ENCODE measurements at regions not wholly inside any gene's neighbourhood (a gene's known extent, or its start where the extent isn't known, plus 50 kb on each side); places are given as distances from the start of the nearest gene placed in this dataset.
A peak's percentile ranks its signal among the peaks of the same experiment; 100 is the strongest.

DNA sequence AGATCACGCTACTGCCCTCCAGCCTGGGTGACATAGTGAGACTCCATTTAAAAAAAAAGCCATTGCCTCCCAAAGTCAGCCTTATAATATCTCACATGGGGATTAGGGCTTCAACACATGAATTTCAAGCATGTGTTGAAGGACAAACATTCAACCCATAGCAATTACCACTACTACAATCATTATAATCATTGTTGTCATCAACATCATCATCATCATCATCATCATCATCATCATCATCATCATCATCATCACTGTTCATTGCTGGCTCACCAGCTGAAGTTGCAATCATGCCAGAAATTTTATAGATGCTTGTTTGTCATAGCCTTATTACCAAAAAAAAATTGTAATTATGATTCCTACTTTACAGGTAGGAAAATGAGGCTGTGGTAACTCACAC lies 762.9 kb downstream of the METTL15 start:
- DNase-seq, result no peak

DNA sequence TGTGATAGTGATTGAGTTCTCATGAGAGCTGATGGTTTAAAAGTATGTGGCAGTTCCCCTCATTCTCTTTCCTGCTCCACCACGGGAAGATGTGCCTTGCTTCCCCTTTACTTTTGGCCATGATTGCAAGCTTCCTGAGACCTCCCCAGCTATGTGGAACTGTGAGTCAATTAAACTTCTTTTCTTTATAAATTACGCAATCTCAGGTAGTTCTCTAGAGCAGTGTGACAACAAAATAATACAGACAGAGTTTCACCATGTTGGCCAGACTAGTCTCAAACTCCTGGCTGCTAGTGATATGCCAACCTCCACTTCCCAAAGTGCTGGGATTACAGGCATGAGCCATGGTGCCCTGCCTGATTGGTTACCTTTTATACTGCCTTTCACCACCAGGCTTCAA lies 755.2 kb downstream of the METTL15 start:
- no peak for DNase-seq

DNA sequence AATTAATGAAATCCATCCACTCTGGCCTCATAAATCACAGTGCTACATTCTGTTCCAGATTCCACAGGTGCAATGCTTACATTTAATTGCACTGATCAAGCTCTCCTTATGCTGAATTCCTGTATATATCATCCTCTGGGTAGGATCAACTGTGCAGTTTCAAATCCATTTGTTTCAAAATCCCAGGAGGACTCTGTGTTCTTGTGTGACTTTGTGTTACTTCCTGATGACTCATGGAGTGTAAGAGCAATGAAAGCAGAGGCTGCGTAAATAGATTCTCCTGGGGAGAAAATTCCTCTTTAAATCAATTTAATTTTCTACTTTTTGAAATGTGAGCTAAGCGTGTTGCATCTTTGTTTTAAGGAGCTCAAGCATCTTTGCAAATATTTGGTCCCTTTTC lies 752.7 kb downstream of the METTL15 start:
- DNase-seq, result no peak

DNA sequence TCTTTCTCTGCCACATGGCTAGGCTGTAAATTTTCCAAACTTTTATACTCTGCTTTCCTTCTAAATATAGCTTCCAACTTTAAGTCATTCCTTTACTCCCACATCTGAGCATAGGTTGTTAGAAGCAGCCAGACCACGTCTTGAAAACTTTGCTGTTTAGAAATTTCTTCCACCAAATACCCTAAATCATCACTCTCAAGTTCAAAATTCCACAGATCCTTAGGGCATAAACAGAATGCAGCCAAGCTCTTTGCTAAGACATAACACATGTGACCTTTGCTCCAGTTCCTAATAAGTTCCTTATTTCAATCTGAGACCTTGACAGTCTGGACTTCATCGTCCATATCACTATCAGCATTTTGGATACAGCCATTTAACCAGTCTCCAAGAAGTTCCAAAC lies 749.9 kb downstream of the METTL15 start:
- no peak for DNase-seq

DNA sequence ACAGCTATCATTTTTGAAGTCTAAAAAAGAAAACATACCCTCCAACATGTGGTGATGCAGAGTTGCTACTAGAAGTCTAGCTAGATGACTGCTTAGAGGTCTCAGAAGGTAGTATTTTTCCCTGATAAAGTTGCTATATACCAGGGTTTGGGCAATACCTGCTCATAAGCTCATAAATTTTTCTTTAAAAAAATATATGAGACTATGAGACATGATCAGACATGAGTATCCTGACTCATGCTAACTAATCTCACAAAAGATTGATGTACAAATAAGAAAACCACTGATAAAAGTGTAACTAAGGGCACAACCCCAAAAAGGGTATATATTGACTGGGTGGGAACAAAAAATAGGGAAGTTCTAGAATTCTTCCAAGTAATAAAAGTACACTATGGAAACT lies 740.9 kb downstream of the METTL15 start:
- no peak for DNase-seq

DNA sequence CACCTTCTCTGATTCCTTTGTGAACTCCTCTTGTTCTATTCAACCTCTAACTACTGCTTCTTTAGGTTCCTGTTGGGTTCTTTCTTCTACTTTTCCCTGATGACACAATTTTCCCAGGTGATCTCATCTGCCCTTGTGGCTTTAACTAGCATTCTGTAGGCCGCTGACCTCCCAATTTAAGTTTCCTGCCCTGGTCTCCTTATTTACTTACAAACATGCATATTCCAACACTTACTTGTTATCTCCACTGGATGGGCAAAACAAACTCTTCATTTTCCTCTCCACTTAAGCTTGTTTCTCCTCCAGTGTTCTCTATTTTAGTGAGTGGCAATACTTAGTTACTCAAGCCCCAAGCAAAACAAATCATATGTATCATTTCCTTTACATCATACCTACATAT lies 734.5 kb downstream of the METTL15 start:
- DNase-seq, result no peak

DNA sequence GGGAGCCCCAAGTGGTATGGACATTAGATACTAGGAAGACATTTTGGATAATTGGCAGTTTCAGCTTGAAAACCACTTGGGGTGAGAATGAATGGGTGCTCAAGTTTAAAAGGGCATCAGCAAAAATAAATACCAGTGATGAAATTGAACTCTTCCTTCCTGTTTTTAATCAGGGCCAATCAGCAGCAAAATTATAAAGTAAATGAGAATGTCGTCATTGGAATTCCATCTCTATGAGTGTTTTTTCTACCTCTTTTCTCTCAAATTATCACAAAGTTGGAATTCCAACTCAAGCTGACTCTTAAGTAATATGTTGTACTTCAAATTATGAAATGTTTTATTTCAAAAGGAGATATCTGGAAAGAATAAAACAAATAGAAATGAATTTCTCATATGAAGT lies 730.6 kb downstream of the METTL15 start:
- DNase-seq, result peak; percentile 79

DNA sequence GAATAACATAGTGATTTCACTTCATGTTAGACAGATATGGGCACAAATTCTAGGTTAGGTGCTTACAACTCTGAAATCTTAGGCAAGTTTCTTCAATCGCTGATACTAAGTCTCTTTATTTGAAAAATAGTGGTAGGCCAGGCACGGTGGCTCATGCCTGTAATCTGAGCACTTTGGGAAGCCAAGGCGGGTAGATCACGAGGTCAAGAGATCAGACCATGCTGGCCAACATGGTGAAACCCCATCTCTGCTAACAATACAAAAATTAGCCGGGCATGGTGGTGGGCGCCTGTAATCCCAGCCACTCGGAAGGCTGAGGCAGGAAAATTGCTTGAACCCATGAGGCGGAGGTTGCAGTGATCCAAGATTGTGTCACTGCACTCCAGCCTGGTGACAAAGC lies 729.4 kb downstream of the METTL15 start:
- no peak for DNase-seq

DNA sequence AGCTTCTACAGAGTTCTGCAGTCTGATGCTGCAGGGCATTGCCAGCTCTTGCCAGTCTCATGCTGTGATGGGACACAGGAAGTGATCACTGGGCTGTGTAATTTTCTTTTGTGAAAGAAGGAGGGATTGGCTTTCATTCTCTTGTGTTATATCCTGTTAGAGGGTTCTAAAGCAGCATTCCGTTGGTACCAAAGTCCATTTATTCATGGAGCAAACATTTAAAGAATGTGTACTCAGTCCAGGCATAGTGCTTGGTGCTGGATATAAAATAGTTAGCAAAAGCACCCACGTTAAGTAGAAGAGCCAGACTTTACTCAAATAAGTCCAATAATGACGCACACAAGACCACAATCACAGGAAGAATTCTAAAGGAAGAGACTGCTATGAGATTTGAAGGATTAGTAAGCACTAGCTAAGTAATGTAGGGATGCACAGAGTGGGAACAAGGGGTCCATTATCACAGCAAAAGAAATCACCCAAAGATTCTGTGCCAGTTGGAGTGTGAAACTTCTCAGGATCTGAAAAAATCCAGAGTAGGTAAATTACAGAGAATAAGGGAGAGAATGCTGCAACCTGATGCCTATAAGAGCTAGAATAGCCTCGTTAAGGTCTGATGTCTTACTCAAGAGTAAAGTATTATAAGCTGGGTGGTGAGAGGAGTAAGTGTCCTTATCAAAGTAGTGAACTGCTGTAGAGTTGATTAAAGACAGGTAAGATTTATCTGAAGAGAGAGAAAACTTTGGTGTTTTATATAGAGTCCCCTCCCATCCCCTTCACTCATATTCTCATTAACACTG lies 728.3 kb downstream of the METTL15 start:
- no peak for DNase-seq

DNA sequence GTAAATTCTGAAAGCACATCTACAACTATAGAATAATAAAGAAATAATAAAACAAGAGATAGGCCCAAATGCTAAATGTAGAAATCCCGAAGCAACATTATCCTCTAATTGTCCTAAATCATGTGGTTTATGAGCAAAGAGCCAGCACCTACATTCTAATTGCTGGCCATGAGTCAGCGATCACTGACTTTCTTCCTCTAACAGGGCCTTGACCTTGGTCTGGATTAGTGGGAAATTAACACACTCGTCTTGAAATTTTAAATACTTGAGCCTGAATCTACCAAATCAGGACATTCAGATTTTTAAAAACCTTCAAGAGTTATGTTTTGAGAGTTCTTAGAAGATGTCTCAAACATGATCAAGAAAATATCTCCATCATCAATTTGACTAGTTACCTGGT lies 727.6 kb downstream of the METTL15 start:
- no peak for DNase-seq

DNA sequence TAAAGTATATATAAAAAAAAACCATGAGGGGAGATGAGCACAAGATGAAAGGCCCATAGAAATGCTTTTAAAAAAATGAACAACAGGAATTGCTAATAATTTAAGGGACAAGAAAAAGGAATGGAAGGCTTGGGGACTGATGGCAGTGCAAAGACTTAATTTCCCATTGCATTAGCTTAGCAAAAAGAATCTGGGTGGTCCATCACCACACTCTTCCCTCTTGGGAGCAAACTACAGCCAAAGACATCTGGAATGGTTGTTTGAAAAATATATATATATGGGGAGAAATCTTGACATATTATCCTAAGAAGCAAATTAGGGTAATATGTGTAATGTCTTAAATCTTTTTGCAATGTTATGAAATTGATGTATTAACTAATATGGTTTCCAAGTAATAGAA lies 727.1 kb downstream of the METTL15 start:
- DNase-seq, result no peak

DNA sequence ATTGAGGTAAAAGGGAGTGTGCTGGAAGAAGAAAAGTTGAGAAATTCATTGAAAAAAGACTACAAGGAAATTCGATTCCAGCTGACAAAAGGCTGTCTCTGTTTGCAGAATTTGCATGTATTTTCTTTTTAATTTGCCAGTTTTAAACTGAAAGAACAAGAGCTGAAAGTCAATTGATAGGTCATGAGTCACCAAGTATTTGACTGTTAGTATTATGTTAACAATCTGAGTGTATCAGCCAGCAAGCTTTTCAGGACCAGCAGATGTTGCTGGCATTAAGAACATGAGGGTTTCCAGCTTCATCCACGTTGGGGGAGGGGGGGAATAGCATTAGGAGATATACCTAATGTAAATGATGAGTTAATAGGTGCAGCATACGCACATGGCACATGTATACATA lies 726.7 kb downstream of the METTL15 start:
- peak; percentile 41 for DNase-seq

DNA sequence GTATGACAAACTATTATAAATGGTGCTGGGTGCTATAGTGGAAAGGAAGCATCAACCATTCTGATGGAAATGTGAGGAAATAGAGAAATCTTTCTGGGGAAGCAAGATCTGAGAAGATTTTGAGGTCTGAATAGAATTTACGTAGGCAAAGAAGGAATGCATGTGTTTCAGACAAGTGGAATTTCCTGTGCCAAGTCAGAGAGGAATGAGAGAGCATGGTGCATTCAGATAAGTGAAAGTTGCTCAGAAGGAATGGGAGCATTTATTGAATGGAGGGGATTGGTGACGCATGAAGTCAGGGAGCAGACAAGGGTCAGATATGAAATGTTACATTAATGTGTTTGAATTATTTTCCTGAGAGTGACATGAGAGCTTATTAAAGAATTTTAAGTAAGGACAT lies 725.5 kb downstream of the METTL15 start:
- no peak for DNase-seq

DNA sequence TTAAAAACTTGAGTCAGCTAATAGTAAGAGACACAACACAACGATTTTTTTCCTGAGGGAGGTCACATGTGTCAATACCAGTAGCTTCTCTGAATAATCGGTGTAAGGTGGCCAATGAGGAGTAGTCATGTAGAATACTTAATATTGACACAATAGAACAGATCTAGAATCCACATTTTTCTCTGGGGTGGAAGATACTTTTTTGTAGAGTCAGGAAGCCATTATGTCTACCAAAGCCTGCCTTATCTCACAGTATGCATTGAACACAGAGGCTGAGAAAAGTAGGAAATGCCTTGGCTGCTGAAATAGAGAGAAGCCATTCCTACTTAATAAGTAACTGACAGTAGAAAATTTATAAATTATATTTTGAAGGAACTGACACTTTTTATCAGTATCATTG lies 725.0 kb downstream of the METTL15 start:
- no peak for DNase-seq

DNA sequence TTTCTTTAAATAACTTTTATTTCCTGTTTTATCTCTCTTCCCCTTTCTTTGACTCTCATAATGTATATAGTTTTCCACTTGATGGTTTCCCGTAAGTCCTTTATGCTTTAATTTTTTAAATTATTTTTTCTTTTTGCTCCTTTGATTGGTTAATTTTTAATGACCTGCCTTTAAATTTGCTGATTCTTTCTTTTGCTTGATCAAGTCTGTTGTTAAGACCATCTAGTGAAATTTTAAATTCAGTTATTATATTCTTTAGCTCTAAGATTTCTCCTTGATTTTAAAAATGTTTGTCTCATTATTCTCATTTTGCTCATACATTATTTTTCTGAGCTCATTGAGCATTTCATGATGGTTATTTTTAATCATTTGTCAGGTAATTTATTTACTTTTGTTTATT lies 718.6 kb downstream of the METTL15 start:
- DNase-seq, result no peak

DNA sequence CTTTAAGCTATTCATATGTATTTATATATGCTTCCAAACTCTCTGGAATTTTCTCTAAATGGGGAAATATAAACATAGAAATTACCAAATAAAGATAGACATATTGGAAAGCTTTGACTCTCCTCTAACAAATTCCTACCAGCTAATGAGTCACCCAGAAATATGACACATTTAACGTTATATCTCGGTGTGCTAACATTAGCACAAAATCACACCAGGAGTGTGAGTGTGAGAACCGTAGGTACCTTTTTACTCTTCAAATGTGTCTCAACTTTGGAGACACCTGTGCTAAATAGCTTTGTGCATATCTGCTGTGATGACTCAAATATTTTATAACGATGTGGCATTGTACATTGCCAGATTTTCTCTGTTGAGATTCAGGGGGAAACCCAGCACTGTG lies 714.4 kb downstream of the METTL15 start:
- DNase-seq, result no peak

DNA sequence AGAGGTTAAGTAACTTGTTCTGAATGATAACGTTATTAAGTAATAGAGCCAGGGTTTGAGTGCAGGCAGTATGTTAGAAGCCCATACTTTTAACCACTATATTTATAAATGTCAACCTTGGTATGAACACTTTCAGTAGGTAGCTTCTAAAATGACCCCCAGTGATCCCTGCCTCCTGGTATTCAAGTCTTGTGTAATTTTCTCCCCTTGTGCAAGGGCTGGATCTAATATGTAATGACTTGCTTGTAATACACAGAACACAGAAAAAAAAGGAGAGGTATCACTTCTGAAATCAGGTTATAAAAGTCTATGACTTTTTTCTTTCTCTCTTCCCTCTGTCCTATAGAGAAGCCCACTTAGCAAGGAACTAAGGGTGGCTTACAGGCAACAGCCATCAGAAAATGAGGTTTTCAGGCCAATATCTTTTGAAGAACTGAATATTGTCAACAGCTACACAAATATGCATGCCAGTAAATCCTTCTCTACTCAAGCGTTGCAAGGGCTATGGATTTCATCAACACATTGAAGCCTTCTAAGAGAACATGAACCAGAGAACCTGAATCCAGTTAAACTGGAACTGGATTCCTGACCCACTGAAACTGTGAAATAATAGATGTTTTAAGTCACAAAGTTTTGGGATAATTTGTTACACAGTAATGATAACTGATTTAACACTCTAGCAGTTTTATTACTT lies 712.3 kb downstream of the METTL15 start:
- DNase-seq, result no peak

DNA sequence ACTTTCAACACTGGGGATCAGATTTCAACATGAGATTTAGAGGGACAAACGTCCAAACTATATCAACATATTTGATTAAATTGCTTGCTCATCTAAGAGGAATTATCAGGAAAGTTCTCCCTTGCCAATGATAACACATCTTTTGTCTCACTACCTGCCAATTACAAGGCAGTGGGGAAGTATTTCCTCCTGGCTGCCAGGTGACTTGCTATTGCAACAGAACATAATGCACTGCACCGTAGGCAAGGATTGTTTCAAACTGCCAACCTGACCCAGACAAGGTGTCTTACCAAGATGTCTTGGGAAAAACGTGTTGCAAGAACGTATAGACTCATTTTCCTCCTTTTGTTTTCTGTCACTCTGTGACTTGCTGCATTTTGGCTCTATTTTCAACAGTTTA lies 711.6 kb downstream of the METTL15 start:
- DNase-seq, result no peak

DNA sequence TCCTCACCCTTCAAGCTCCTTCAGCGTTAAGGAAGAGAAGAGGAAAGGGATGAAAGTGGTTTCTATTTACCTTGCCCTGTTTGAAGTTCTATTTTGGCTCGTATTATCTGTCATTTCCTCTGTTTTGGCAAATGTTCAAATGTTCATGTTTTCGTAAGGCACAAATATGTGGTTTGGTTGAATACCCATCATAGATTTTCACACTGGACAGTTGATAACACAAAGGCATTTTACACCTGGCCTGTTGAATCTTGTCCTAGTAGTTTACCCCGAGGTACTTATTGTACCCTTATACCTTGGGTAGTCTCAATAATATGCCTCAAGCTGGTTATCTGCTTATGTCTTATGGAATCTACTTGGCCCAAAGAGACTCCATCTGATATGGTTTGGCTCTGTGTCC lies 706.9 kb downstream of the METTL15 start:
- DNase-seq, result no peak

DNA sequence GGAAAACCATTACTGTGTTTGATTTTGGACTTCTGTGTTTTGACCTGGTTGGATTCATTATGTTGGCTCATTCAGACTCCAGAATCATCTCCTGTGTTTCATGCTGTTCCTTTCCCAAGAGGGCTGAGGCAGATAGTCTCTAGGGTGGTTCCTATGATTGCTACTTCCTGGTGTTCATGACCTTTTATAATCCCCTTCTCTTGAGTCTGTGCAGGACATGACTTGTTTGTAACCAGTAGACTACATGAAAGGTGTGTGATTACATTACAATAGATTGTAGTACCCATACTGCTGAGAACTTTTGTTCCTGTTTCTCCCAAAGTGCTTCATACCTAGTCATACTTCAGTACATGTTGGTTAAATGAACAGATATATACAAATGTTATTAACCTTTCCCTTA lies 700.6 kb downstream of the METTL15 start:
- no peak for DNase-seq

DNA sequence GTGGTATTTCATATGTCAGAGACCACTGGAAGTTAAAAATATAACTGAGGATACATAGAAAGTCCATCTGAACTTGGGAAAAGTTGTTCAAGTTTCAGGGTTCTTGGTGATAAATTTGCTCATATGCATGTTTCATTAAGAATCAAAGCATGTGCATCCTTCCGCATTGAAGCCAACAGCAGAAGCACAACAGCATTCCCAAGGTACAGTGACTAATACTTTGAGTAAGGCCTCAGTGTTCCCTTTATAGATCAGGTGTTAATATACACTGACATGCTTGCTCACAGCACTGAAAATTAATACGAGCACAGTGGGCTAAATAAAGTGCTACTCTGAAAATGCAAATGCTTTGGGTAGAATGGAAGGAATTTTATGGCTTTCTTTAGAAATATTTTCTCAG lies 691.1 kb downstream of the METTL15 start:
- no peak for DNase-seq

DNA sequence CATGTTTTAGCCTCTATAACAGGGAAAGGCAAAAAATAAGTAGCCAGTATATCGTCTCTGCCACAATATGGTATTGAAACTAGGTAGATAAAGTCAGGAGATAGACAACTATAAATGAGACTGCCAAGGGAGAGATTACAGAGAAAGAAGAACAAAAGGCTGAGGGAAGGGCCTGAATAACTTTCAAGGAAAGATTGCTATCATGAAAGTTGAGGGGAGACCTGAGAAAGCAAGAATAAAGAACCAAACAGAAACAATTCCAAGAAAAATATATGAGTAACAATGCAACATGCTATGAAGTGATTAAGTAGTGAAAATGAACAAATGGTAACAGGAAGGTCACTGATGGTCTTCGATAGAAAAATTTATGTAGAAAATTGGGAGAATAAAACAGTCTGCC lies 690.1 kb downstream of the METTL15 start:
- no peak for DNase-seq

DNA sequence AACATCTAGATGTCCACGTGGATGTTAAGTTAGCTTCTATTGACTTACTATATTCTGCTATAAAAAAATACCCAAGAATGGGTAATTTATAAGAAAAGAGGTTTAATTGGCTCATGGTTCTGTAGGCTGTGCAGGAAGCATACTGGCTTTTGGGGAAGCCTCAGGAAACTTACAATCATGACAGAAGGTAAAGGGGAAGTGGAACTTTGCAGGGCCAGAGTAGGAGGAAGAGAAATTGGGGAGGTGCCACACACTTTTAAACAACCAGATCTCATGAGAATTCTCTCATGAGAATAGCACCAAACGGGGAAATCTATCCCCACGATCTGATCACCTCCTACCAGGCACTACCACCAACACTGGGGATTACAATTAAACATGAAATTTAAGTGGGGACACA lies 689.3 kb downstream of the METTL15 start:
- no peak for DNase-seq

DNA sequence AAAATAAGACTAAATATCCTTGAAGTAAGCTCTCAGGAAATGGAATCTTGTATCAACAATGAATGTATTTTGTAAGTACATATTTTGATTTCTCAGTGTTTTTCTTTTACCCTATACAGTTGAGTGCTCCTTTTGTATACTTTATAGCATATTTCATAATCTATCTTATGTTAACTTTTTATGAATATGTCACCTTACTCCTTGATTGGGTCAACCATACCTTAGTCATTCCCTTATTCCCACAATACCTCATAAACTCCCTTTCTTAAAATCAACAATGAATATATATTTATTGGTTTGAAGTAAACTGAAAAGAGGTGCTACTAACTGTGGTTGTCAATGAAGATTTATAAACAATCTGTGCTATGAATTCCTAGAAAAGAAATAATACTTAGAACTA lies 686.2 kb downstream of the METTL15 start:
- no peak for DNase-seq

DNA sequence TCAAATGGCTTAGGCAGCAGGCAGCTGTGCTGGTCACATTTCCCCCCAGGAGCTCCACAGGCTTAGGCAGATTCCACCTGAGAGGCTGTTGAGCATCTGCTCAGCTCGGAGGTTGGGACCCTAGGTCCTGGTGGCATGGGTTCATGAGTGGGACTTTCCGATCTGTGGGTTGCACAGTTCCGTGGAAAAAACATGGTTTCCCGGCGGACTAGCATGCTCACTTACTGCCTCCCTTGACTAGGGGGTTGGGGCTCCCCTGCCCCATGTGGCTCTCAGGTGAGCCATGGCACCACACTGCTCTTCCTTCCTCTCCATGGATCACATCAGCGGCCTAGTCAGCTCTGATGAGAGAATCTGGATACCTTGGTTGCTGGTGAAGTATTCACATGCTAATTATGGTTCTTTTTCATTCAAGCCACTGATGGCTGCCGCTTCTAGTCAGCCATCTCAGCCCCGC lies 685.1 kb downstream of the METTL15 start:
- DNase-seq, result no peak

Data from NCI-H524 treated with DMSO at 0.1 percent for 48 hours (cell line).